Neural cell (in vitro differentiated cells): ENCODE measurements at regions not wholly inside any gene's neighbourhood (a gene's known extent, or its start where the extent isn't known, plus 50 kb on each side); places are given as distances from the start of the nearest gene placed in this dataset.

Source experiments
- H2AFZ ChIP-seq: fragments of 200-600, 300-800 bp; sonication (generic), shearing (Covaris generic); 2 replicates; pipeline ENCODE4 v1.6.0; 2014; ENCODE audit warnings: low read depth, mild to moderate bottlenecking, antibody characterized with exemption, low read length, moderate library complexity
- H3F3A ChIP-seq: fragments of 200-600 bp; shearing (Covaris generic); 2 replicates; pipeline ENCODE4 v1.6.1; 2016; ENCODE audit warnings: mild to moderate bottlenecking, moderate library complexity, mixed read lengths, antibody characterized with exemption, low read length; ENCODE audit not compliant: insufficient read depth, poor library complexity, severe bottlenecking
- H3K27ac ChIP-seq: fragments of 200-600, 300-800 bp; sonication (generic), shearing (Covaris generic); 2 replicates; pipeline ENCODE4 v1.5.1; 2014; ENCODE audit warnings: mild to moderate bottlenecking, low read length, moderate library complexity
- H3K27me3 ChIP-seq: fragments of 300-800, 200-600 bp; sonication (generic), shearing (Covaris generic); 2 replicates; pipeline ENCODE4 v1.6.0; 2014; ENCODE audit warnings: mild to moderate bottlenecking, low read depth, low read length, moderate library complexity; ENCODE audit not compliant: insufficient read depth
- H3K36me3 ChIP-seq: fragments of 300-800, 200-600 bp; sonication (generic), shearing (Covaris generic); 2 replicates; pipeline ENCODE4 v1.5.1; 2014; ENCODE audit warnings: mild to moderate bottlenecking, antibody characterized with exemption, low read length, moderate library complexity; ENCODE audit not compliant: insufficient read depth
- H3K4me2 ChIP-seq: fragments of 300-800, 200-600 bp; sonication (generic), shearing (Covaris generic); 2 replicates; pipeline ENCODE4 v1.6.0; 2014; ENCODE audit warnings: mild to moderate bottlenecking, low read length
- H3K4me3 ChIP-seq: fragments of 300-800, 200-600 bp; sonication (generic), shearing (Covaris generic); 2 replicates; pipeline ENCODE4 v1.5.1; 2014; ENCODE audit warnings: mild to moderate bottlenecking, low read length, moderate library complexity
- H3K79me2 ChIP-seq: fragments of 200-600 bp; shearing (Covaris generic); replicated peaks from 2 replicates; pipeline ENCODE4 v1.6.0; 2014; ENCODE audit warnings: mild to moderate bottlenecking, low read length, moderate library complexity; ENCODE audit not compliant: insufficient read depth
- H3K9ac ChIP-seq: fragments of 300-800, 200-600 bp; sonication (generic), shearing (Covaris generic); 2 replicates; pipeline ENCODE4 v1.6.1; 2016; ENCODE audit warnings: mild to moderate bottlenecking, low read length, mixed read lengths
- H3K9me2 ChIP-seq: fragments of 200-600 bp; shearing (Covaris generic); 2 replicates; pipeline ENCODE4 v1.6.1; 2016; ENCODE audit warnings: mild to moderate bottlenecking, low read length, mixed read lengths; ENCODE audit not compliant: insufficient read depth
- H3K9me3 ChIP-seq: fragments of 200-600, 300-800 bp; sonication (generic), shearing (Covaris generic); 2 replicates; pipeline ENCODE4 v1.6.1; 2016; ENCODE audit warnings: mild to moderate bottlenecking, mixed run types, low read length, moderate library complexity, mixed read lengths
- H4K20me1 ChIP-seq: fragments of 200-600 bp; shearing (Covaris generic); 2 replicates; pipeline ENCODE4 v1.6.1; 2016; ENCODE audit warnings: mild to moderate bottlenecking, mixed run types; ENCODE audit not compliant: insufficient read depth
- CTCF ChIP-seq: fragments of 450-650 bp; IDR thresholded peaks from 2 replicates; pipeline ENCODE4 v1.5.1; 2014; ENCODE audit warnings: antibody characterized with exemption, mild to moderate bottlenecking, moderate library complexity; ENCODE audit not compliant: poor library complexity, severe bottlenecking
- EP300 ChIP-seq: fragments of 450-650 bp; conservative IDR thresholded peaks from 2 replicates; pipeline ENCODE4 v1.6.1; 2014; ENCODE audit warnings: antibody characterized with exemption, mild to moderate bottlenecking, moderate library complexity; ENCODE audit not compliant: poor library complexity, severe bottlenecking
- EZH2 ChIP-seq: fragments of 200-600, 300-800 bp; shearing (Covaris generic), sonication (generic); IDR thresholded peaks from 2 replicates; pipeline ENCODE4 v1.6.1; 2014; ENCODE audit warnings: antibody characterized with exemption, low read length, borderline replicate concordance, mild to moderate bottlenecking; ENCODE audit not compliant: insufficient read depth, poor library complexity, severe bottlenecking
- MXI1 ChIP-seq: fragments of 450-650 bp; conservative IDR thresholded peaks from 2 replicates; pipeline ENCODE4 v1.6.1; 2014; ENCODE audit warnings: antibody characterized with exemption, mild to moderate bottlenecking; ENCODE audit not compliant: poor library complexity, severe bottlenecking
- POLR2AphosphoS5 ChIP-seq: IDR thresholded peaks from 2 replicates; pipeline ENCODE4 v1.6.1; 2012
- RAD21 ChIP-seq: fragments of 450-650 bp; conservative IDR thresholded peaks from 2 replicates; pipeline ENCODE4 v1.6.1; 2014; ENCODE audit warnings: antibody characterized with exemption, mild to moderate bottlenecking, moderate library complexity
- REST ChIP-seq: IDR thresholded peaks from 2 replicates; pipeline ENCODE4 v1.6.1; 2012; ENCODE audit warnings: borderline replicate concordance
- SMC3 ChIP-seq: fragments of 450-650 bp; conservative IDR thresholded peaks from 2 replicates; pipeline ENCODE4 v1.6.1; 2014; ENCODE audit warnings: antibody characterized with exemption, mild to moderate bottlenecking, moderate library complexity; ENCODE audit not compliant: poor library complexity
- TAF1 ChIP-seq: IDR thresholded peaks from 2 replicates; pipeline ENCODE4 v1.6.1; 2012; ENCODE audit warnings: low read depth

- Histone ChIP-seq H3K27me3 (no peaks in the 10 kb centered on the region), H3K4me3 (no peak overlapping the region), H3K27ac (no peak overlapping the region), H4K20me1 (no peaks in the 10 kb centered on the region), H3K4me2 (no peak overlapping the region), H3K36me3 (no peaks in the 10 kb centered on the region), H3F3A (no peaks in the 10 kb centered on the region), H3K79me2 (no peaks in the 10 kb centered on the region), H2AFZ (no peak overlapping the region), H3K9me3 (no peaks in the 10 kb centered on the region), H3K9me2 (no peaks in the 10 kb centered on the region), H3K9ac (no peak overlapping the region)
- TF ChIP-seq CTCF (no peak), EP300 (no peak), EZH2 (no peak), MXI1 (no peak), POLR2AphosphoS5 (no peak), RAD21 (no peak), REST (no peak), TAF1 (no peak), SMC3 (no peak)
Observed at GRCh38 chr17:53168413-53168812, 654.3 kb upstream of the KIF2B start.

- Histone ChIP-seq H2AFZ (no peak overlapping the region), H3K9me3 (no peaks in the 10 kb centered on the region), H4K20me1 (no peaks in the 10 kb centered on the region), H3K4me3 (no peak overlapping the region), H3K36me3 (no peaks in the 10 kb centered on the region), H3K9ac (no peak overlapping the region), H3K4me2 (no peak overlapping the region), H3K27me3 (no peaks in the 10 kb centered on the region), H3F3A (no peaks in the 10 kb centered on the region), H3K27ac (no peak overlapping the region), H3K79me2 (no peaks in the 10 kb centered on the region), H3K9me2 (no peaks in the 10 kb centered on the region)
- no peak for TF ChIP-seq MXI1
- no peak for TF ChIP-seq SMC3
- TF ChIP-seq CTCF: no peak
- no peak for TF ChIP-seq REST
- TF ChIP-seq EZH2: no peak
Observed at GRCh38 chr17:53166731-53167130, 656.0 kb upstream of the KIF2B start.
